ENCODE measurements at regions not wholly inside any gene's neighbourhood (a gene's known extent, or its start where the extent isn't known, plus 50 kb on each side); places are given as distances from the start of the nearest gene placed in this dataset.
A peak's percentile ranks its signal among the peaks of the same experiment; 100 is the strongest.
"Not testable (repeated sequence)": the region's sequence is repeated elsewhere in the genome, so short reads cannot be mapped to it uniquely, and the experiment has no call there.

DNA sequence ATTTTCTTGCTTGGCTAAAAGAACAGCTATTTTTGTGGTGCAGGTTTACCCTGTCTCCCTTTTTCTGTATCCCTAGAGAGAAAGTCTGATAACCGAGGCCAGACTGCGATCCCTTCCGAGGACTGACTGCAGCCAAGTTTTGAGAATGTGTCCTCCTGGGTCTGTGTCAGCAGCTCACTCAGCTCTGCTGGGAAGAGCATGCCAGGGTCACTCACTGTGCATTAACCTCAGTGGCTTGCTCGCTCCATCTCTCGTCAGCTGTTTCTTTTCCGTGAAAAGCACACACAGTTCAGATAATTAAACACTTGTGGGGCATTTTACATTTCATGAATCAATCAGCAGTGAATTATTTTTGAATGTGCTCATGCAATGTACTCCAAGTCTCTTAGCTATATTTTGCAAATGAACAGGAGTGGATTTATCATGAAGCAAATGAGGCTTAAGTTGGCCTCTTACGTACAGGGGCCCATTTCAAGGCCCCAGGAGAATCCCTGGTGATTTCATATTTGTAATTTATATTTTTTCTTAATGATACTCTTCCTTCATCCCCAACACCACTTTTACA is 252.1 kb downstream of the SMARCA2 start:
- H3K36me3 Mint-ChIP-seq, result no peaks in the 10 kb centered on the region
- no peak overlapping the region for H3K27ac Mint-ChIP-seq
- H3K4me1 Mint-ChIP-seq, result peaks cover 15 to 23% of the 10 kb centered on the region in 2 donors
- no peak overlapping the region for H3K4me3 Mint-ChIP-seq
- H3K9me3 Mint-ChIP-seq, result no peaks in the 10 kb centered on the region
- ATAC-seq (replicated peaks) (no peak), DNase-seq (no peak)
- no peaks in the 10 kb centered on the region for H3K27me3 Mint-ChIP-seq

DNA sequence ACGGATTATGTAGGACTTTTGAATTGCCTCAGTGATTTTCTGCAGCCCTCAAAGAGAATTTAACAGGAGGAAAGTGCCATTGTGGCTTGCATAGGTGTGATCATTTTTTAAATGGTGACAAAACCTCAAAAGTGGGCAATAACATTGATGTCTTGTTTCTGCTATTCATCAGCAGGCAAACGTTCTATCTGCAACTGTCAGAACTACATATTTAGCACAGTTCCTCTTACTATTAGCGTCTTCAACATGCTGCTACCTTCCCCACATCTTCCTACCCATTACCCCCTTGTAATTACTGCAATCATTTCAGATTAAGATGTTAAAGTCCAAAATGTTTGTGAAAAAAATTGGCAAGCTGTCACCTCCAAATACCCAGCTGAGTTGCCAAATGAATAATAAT is 254.6 kb downstream of the SMARCA2 start:
- ATAC-seq (replicated peaks) (no peak), DNase-seq (no peak)
- Mint-ChIP-seq H3K9me3 (no peaks in the 10 kb centered on the region), H3K36me3 (no peaks in the 10 kb centered on the region), H3K27me3 (peaks cover 0 to 4% of the 10 kb centered on the region in 2 donors), H3K4me1 (peaks cover 5 to 7% of the 10 kb centered on the region in 2 donors), H3K4me3 (no peak overlapping the region), H3K27ac (no peak overlapping the region)

DNA sequence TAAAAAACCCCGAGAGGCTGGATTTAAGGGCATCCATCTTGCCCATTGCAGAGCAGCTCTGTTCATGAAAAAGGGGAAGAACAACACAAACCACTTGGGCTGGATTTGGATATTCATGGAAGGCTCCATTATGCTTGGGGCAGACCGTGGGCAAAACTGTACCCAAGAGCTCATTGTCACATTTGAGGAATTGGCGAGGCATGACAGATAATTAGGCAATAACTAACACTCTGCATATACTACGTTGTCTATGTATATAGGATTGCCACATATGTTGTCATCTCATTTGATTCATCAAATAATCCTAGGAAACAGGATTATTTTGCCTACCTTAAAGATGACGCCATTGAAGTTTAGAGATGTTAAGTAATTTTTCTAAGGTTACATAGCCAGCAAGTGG is 255.4 kb downstream of the SMARCA2 start:
- H3K9me3 Mint-ChIP-seq, result no peaks in the 10 kb centered on the region
- H3K27ac Mint-ChIP-seq, result no peak overlapping the region
- H3K27me3 Mint-ChIP-seq, result peaks cover 4 to 5% of the 10 kb centered on the region in 2 donors
- peaks cover 5 to 7% of the 10 kb centered on the region in 2 donors for H3K4me1 Mint-ChIP-seq
- H3K4me3 Mint-ChIP-seq, result no peak overlapping the region
- DNase-seq (no peak), ATAC-seq (replicated peaks) (no peak)
- H3K36me3 Mint-ChIP-seq, result no peaks in the 10 kb centered on the region

DNA sequence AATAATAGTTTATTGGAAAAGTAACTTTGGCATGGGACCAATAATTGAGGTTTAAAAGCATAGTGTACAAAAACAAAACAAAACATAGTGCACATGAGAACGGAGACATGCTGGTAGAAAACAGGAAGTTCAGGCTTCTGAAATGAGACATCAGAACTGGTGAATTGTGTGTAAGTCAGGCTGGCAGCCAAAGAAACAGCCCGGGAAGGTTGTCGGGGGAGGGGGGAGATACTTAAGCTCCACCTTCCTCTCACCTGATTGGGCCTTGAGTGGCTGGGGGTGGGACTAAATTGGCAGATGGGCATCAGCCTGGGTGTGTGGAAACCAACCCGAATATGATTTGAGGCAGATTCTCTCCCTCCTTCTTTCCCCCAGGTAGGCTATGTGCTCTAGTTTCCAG is 256.3 kb downstream of the SMARCA2 start:
- H3K27me3 Mint-ChIP-seq, result peaks cover 12 to 14% of the 10 kb centered on the region in 2 donors
- no peaks in the 10 kb centered on the region for H3K36me3 Mint-ChIP-seq
- ATAC-seq (replicated peaks), result peak; percentile 93 to 99
- peaks cover 5 to 7% of the 10 kb centered on the region in 2 donors for H3K4me1 Mint-ChIP-seq
- no peak overlapping the region for H3K27ac Mint-ChIP-seq
- no peak overlapping the region for H3K4me3 Mint-ChIP-seq
- DNase-seq, result peak; percentile 50
- no peaks in the 10 kb centered on the region for H3K9me3 Mint-ChIP-seq

DNA sequence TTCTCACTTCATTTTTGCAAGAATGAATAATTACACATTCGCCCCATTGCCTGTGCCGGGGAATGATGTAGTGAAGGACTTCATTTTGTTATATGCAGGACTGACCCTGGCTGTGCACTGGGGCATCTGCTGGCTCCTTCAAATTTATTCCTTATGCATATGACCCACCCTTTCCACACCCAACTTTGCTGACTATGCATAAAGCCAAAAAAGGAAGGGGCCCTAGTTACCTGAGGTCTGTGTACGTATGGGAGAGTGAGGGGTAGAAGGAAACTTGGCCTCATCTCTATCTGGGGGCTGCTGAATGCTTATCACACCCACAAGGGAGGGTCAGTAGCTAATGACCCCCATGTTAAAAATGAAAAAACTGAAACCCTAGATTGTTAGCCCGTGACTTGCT is 259.6 kb downstream of the SMARCA2 start:
- no peaks in the 10 kb centered on the region for H3K9me3 Mint-ChIP-seq
- no peak overlapping the region for H3K27ac Mint-ChIP-seq
- DNase-seq (no peak), ATAC-seq (replicated peaks) (no peak)
- H3K36me3 Mint-ChIP-seq, result no peaks in the 10 kb centered on the region
- H3K27me3 Mint-ChIP-seq, result peaks cover 21 to 24% of the 10 kb centered on the region in 2 donors
- H3K4me3 Mint-ChIP-seq, result no peak overlapping the region
- H3K4me1 Mint-ChIP-seq, result peaks cover 5 to 7% of the 10 kb centered on the region in 2 donors

DNA sequence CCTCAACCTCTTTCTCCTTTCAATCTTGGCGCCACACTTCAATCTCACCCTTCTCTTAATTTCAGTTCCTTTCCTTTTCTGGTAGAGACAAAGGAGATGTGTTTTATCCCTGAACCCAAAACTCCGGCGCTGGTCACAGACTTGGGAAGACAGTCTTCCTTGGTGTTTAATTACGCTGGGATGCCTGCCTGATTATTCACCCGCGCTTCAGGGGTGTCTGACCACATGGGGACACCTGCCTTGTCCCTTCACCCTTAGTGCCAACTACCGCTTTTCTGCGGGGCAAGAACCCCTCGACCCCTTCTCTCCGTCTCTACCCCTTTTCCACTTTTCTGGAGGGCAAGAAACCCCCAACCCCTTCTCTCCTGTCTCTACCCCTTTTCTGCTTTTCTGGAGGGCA is 261.1 kb downstream of the SMARCA2 start:
- no peak for ATAC-seq (replicated peaks)
- Mint-ChIP-seq H3K36me3 (no peaks in the 10 kb centered on the region), H3K27ac (no peak overlapping the region), H3K9me3 (no peaks in the 10 kb centered on the region), H3K4me3 (no peak overlapping the region), H3K27me3 (peaks cover 21 to 24% of the 10 kb centered on the region in 2 donors), H3K4me1 (peaks cover 2 to 3% of the 10 kb centered on the region in 2 donors)
- no peak for DNase-seq

DNA sequence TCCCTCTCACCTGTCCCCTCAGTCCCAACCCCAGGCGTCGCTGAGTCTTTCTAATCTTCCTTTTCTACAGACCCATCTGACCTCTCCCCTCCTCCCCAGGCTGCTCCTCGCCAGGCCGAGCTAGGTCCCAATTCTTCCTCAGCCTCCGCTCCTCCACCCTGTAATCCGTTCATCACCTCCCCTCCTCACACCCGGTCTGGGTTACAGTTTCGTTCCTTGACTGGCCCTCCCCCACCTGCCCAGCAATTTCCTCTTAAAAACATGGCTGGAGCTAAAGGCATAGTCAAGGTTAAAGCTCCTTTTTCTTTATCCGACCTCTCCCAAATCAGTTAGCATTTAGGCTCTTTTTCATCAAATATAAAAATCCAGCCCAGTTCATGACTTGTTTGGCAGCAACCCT is 262.0 kb downstream of the SMARCA2 start:
- DNase-seq, H3K4me1 Mint-ChIP-seq, H3K36me3 Mint-ChIP-seq: not testable (repeated sequence)

DNA sequence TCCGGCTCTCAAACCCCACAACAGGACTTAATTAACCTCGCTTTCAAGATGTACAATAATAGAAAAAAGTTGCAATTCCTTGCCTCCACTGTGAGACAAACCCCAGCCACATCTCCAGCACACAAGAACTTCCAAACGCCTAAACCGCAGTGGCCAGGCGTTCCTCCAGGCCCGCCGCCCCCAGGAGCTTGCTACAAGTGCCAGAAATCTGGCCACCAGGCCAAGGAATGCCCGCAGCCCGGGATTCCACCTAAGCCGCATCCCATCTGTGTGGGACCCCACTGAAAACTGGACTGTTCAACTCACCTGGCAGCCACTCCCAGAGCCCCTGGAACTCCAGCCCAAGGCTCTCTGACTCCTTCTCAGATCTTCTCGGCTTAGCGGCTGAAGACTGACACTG is 262.5 kb downstream of the SMARCA2 start:
- H3K36me3 Mint-ChIP-seq; H3K27ac Mint-ChIP-seq; ATAC-seq (replicated peaks); H3K4me3 Mint-ChIP-seq; H3K9me3 Mint-ChIP-seq; DNase-seq; H3K4me1 Mint-ChIP-seq: not testable (repeated sequence)
- H3K27me3 Mint-ChIP-seq, result peaks cover 21 to 24% of the 10 kb centered on the region in 2 donors

More for the DNA sequence above, 262.0 kb downstream of the SMARCA2 start:
- not testable (repeated sequence) for H3K27ac Mint-ChIP-seq; ATAC-seq (replicated peaks); H3K9me3 Mint-ChIP-seq; H3K4me3 Mint-ChIP-seq
- peaks cover 21 to 24% of the 10 kb centered on the region in 2 donors for H3K27me3 Mint-ChIP-seq

DNA sequence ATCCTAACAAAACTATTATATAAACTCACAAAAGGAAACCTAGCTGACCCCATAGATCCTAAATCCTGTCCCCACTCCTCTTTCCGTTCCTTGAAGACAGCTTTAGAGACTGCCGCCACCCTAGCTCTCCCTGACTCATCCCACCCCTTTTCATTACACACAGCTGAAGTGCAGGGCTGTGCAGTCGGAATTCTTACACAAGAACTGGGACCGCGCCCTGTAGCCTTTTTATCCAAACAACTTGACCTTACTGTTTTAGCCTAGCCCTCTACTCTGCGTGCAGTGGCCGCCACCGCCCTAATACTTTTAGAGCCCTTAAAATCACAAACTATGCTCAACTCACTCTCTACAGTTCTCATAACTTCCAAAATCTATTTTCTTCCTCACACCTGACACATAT is 264.0 kb downstream of the SMARCA2 start:
- not testable (repeated sequence) for H3K4me3 Mint-ChIP-seq; H3K4me1 Mint-ChIP-seq; H3K27ac Mint-ChIP-seq; ATAC-seq (replicated peaks); H3K36me3 Mint-ChIP-seq; DNase-seq; H3K9me3 Mint-ChIP-seq
- H3K27me3 Mint-ChIP-seq, result peaks cover 20 to 24% of the 10 kb centered on the region in 2 donors

DNA sequence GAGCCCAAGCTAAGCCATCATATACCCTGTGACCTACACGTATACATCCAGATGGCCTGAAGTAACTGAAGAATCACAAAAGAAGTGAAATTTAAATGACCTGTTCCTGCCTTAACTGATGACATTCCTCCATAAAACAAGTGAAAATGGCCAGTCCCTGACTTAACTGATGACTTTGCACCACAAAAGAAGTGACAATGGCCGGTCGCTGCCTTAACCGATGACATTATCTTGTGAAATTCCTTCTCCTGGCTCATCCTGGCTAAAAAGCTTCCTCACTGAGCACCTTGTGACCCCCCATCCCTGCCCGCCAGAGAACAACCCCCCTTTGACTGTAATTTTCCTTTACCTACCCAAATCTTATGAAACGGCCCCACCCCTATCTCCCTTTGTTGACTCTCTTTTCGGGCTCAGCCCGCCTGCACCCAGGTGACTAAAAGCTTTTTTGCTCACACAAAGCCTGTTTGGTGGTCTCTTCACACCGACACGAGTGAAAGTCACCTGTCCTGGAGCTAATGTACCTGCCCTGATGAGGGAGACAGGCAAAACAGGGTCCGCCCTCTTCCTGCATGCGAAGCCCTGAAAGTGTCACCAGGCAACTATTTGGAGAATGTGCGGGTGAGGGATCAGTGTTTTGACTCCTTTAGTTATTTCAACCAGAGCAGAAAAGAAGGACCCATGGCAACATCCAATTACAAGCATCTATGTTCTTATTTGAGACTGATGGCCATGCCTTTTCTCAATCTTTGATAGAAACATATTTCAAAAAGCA is 266.1 kb downstream of the SMARCA2 start:
- no peaks in the 10 kb centered on the region for H3K4me1 Mint-ChIP-seq
- no peak for DNase-seq
- no peak for ATAC-seq (replicated peaks)
- H3K27me3 Mint-ChIP-seq, result peaks cover 10 to 12% of the 10 kb centered on the region in 2 donors
- H3K9me3 Mint-ChIP-seq, result no peaks in the 10 kb centered on the region
- no peak overlapping the region for H3K27ac Mint-ChIP-seq
- H3K36me3 Mint-ChIP-seq, result no peaks in the 10 kb centered on the region
- no peak overlapping the region for H3K4me3 Mint-ChIP-seq

DNA sequence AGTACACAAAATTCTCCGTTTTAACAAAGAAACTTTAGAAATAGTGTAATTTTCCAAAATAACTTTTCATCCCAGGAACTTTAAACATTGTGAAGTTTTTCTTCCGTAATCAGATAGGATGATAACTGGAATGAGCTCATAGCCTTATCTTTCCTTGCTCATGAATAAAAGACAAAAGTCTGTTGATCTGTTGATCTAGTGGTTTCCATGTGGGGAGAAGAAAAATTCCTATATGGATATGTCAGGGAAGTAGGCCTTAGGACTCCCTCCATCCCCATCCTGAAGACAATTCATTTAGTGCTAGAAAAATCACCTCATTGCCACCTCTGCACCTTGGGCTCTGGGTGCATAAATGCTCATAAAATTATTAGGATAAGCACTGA is 266.6 kb downstream of the SMARCA2 start:
- H3K27me3 Mint-ChIP-seq, result peaks cover 5 to 7% of the 10 kb centered on the region in 2 donors
- no peaks in the 10 kb centered on the region for H3K36me3 Mint-ChIP-seq
- DNase-seq (no peak), ATAC-seq (replicated peaks) (no peak)
- no peak overlapping the region for H3K4me3 Mint-ChIP-seq
- H3K9me3 Mint-ChIP-seq, result no peaks in the 10 kb centered on the region
- no peak overlapping the region for H3K27ac Mint-ChIP-seq
- H3K4me1 Mint-ChIP-seq, result no peaks in the 10 kb centered on the region

DNA sequence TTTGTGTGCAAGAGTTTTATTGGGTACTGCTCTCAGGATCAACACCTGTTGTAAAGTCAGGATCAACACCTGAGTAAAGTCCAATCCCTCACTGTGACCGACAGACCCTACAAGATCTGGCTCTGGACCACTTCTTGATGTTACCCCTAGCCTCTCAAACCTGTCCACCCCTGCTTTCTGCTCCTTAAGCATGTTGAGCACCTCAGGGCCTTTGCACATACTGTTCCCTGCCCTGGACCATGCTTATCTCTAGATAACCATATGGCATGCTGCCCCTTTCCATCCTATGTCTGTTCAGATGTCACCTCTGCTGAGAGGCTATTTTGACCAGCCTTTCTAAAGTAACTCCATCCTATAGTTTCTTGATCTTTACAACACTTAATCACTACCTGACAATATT is 269.6 kb downstream of the SMARCA2 start:
- H3K27ac Mint-ChIP-seq, result no peak overlapping the region
- peaks cover 0 to 6% of the 10 kb centered on the region in 2 donors for H3K27me3 Mint-ChIP-seq
- no peak for DNase-seq
- no peaks in the 10 kb centered on the region for H3K4me1 Mint-ChIP-seq
- no peak overlapping the region for H3K4me3 Mint-ChIP-seq
- no peaks in the 10 kb centered on the region for H3K36me3 Mint-ChIP-seq
- no peak for ATAC-seq (replicated peaks)
- H3K9me3 Mint-ChIP-seq, result no peaks in the 10 kb centered on the region

DNA sequence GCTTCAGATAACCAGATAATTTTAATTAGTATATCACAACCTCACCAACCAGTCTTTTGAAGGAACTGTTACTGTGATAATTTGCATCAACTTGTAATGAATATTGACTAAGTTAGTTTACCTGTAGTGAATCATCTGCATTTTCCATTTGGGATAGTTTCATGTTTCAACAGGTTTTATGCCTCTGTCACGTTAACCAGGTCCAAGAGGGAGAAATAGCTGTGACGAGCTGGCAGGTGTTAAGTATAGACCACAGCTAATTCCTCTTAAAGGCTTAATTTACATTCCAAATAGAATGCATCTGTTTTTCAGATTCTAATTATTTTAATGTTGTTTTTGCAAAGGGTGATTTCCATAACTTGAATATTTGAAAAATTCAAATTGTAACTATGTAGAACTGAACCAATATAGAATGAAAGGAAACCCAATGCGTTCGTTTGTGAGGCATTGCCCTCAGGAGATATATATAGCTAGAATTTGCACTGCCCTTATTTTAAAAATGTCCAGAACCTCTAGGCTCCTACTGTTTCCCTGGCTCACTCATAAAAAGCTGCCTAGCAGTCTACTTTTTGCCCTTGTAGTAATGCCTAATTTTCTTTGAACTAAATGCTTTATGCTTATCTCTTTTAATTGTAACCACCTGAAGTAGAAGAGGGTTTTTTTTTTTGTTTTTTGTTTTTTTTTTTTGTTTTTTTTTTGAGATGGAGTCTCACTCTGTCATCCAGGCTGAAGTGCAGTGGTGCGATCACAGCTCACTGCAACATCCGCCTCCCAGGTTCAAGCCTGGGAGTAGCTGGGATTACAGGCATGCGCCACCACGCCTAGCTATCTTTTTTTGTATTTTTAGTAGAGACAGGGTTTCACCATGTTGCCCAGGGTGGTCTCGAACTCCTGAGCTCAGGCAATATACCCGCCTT is 270.5 kb downstream of the SMARCA2 start:
- DNase-seq, result no peak
- no peaks in the 10 kb centered on the region for H3K4me1 Mint-ChIP-seq
- H3K4me3 Mint-ChIP-seq, result no peak overlapping the region
- H3K27ac Mint-ChIP-seq, result no peak overlapping the region
- no peaks in the 10 kb centered on the region for H3K36me3 Mint-ChIP-seq
- H3K9me3 Mint-ChIP-seq, result no peaks in the 10 kb centered on the region
- peaks cover 0 to 6% of the 10 kb centered on the region in 2 donors for H3K27me3 Mint-ChIP-seq
- no peak for ATAC-seq (replicated peaks)

DNA sequence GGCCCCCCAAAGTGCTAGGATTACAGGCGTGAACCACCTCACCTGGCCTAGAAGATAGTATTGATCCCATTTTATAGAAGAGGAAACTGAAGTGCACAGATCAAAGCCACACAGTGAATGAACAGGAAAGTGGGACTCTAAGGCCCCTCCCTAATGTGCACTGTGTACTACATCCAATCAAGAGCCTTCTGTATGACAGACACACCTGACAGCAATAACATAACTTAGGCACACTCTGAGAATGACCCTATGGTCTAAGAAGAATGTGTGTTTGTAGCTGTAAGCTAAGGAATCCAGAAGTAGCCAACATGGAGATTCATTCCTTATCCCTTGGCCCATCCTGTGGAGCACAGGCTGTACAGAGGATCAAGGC is 271.2 kb downstream of the SMARCA2 start:
- H3K36me3 Mint-ChIP-seq, result no peaks in the 10 kb centered on the region

More for the DNA sequence above, 271.2 kb downstream of the SMARCA2 start:
- no peak for DNase-seq
- Mint-ChIP-seq H3K27ac (no peak overlapping the region), H3K4me3 (no peak overlapping the region), H3K27me3 (peaks cover 0 to 6% of the 10 kb centered on the region in 2 donors), H3K9me3 (no peaks in the 10 kb centered on the region), H3K4me1 (no peaks in the 10 kb centered on the region)
- no peak for ATAC-seq (replicated peaks)
